ENCODE measurements at regions not wholly inside any gene's neighbourhood (a gene's known extent, or its start where the extent isn't known, plus 50 kb on each side); places are given as distances from the start of the nearest gene placed in this dataset.

- TF ChIP-seq IRF3 (IDR thresholded peaks at IDR 0.05; ENCODE audit: low read depth, low read length) (no peak), EP300 (IDR thresholded peaks at IDR 0.05; ENCODE audit: borderline replicate concordance in 1 of 2, low read depth in 1 of 2, low read length in 1 of 2) (no peak), RXRA (IDR thresholded peaks at IDR 0.05; ENCODE audit: borderline replicate concordance, low read depth) (no peak)
These were observed 126.5 kb upstream of the CNTN6 start (continued) for GRCh38 chr3:966341-966740.

- WGBS (ENCODE audit: low lambda C conversion rate) = 10% methylated on average over 1 of the region's 1 CpG
- H2AFZ ChIP-seq (ENCODE audit: low read depth) = no peak overlapping the region
- no peaks in the 10 kb centered on the region for H3K36me3 ChIP-seq (replicated peaks in 1 of 2; ENCODE audit: control insufficient read depth in 1 of 2, insufficient read depth in 2 of 2, low read length in 1 of 2)
- H3K79me2 ChIP-seq (ENCODE audit: insufficient read depth) = no peaks in the 10 kb centered on the region
- H3F3A ChIP-seq (replicated peaks; ENCODE audit: insufficient read depth) = no peaks in the 10 kb centered on the region
- no peak overlapping the region for H3K4me3 ChIP-seq (ENCODE audit: low read depth in 2 of 2, low read length in 1 of 2)
- TF ChIP-seq RXRA (IDR thresholded peaks at IDR 0.05; ENCODE audit: borderline replicate concordance, low read depth) = no peak
- TF ChIP-seq RCOR1 (IDR thresholded peaks at IDR 0.05; ENCODE audit: low read length) = no peak
- no peak for TF ChIP-seq GABPA (IDR thresholded peaks at IDR 0.05; ENCODE audit: low read depth)
- no peak for TF ChIP-seq FOXJ3 (CRISPR knock-in tag; IDR thresholded peaks at IDR 0.05)
- no peak overlapping the region for H3K9ac ChIP-seq
- no peaks in the 10 kb centered on the region for H3K27me3 ChIP-seq (ENCODE audit: insufficient read depth)
- H3K9me3 ChIP-seq = no peaks in the 10 kb centered on the region
- no peak for DNase-seq
- CTCF ChIA-PET = no interaction called here
- H3K4me1 ChIP-seq (ENCODE audit: control insufficient read depth in 1 of 2, insufficient read depth in 2 of 2, low read depth in 1 of 2, low read length in 1 of 2) = no peaks in the 10 kb centered on the region
- POLR2A ChIA-PET = no interaction called here
- H4K20me1 ChIP-seq (ENCODE audit: insufficient read depth) = no peaks in the 10 kb centered on the region
- no peak overlapping the region for H3K4me2 ChIP-seq
- H3K9me2 ChIP-seq = no peaks in the 10 kb centered on the region
- H3K27ac ChIP-seq (ENCODE audit: low read depth in 2 of 2, low read length in 1 of 2) = no peak overlapping the region
These were observed 119.5 kb upstream of the CNTN6 start for GRCh38 chr3:973340-973739.

- Histone ChIP-seq H3K4me3 (ENCODE audit: low read depth in 2 of 2, low read length in 1 of 2) (no peak overlapping the region), H3K79me2 (ENCODE audit: insufficient read depth) (no peaks in the 10 kb centered on the region), H3K27me3 (ENCODE audit: insufficient read depth) (no peaks in the 10 kb centered on the region), H4K20me1 (ENCODE audit: insufficient read depth) (no peaks in the 10 kb centered on the region), H3K9me2 (no peaks in the 10 kb centered on the region), H3F3A (replicated peaks; ENCODE audit: insufficient read depth) (no peaks in the 10 kb centered on the region), H3K9ac (no peak overlapping the region), H2AFZ (ENCODE audit: low read depth) (no peak overlapping the region), H3K4me1 (ENCODE audit: control insufficient read depth in 1 of 2, insufficient read depth in 2 of 2, low read depth in 1 of 2, low read length in 1 of 2) (no peaks in the 10 kb centered on the region), H3K27ac (ENCODE audit: low read depth in 2 of 2, low read length in 1 of 2) (no peak overlapping the region), H3K36me3 (replicated peaks in 1 of 2; ENCODE audit: control insufficient read depth in 1 of 2, insufficient read depth in 2 of 2, low read length in 1 of 2) (no peaks in the 10 kb centered on the region), H3K9me3 (no peaks in the 10 kb centered on the region), H3K4me2 (no peak overlapping the region)
- ChIA-PET POLR2A (no interaction called here), CTCF (no interaction called here)
- no peak for TF ChIP-seq FOXJ3 (CRISPR knock-in tag; IDR thresholded peaks at IDR 0.05)
- no peak for TF ChIP-seq TCF12 (IDR thresholded peaks at IDR 0.05)
- TF ChIP-seq FOXM1 (IDR thresholded peaks at IDR 0.05; ENCODE audit: low read depth) = no peak
- no peak for TF ChIP-seq FOSL2 (IDR thresholded peaks at IDR 0.05; ENCODE audit: borderline replicate concordance, low read depth)
- TF ChIP-seq JUND (IDR thresholded peaks at IDR 0.05) = no peak
- no peak for TF ChIP-seq MAX (IDR thresholded peaks at IDR 0.05; ENCODE audit: low read depth)
- no peak for DNase-seq
- 31% methylated on average over 5 of the region's 5 CpGs for whole genome bisulfite sequencing (ENCODE audit: low lambda C conversion rate)
These were observed 116.8 kb upstream of the CNTN6 start for GRCh38 chr3:976006-976405.

DNA sequence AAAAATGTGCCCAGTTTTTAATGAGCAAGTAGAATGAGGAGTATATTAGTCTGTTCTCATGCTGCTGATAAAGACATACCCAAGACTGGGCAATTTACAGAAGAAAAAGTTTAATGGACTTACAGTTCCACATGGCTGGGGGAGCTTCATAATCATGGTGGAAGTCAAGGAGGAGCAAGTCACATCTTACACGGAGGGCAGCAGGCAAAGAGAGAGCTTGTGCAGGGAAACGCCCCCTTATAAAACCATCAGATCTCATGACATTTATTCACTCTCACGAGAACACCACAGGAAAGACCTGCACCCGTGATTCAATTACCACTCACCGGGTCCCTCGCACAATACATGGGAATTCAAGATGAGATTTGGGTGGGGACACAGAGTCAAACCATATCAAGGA is 111.7 kb upstream of the CNTN6 start:
- no peaks in the 10 kb centered on the region for H3K9me3 ChIP-seq
- no peaks in the 10 kb centered on the region for H3K79me2 ChIP-seq (ENCODE audit: insufficient read depth)
- H3K9me2 ChIP-seq = no peaks in the 10 kb centered on the region
- H3K4me3 ChIP-seq (ENCODE audit: low read depth in 2 of 2, low read length in 1 of 2) = no peak overlapping the region
- no peak overlapping the region for H2AFZ ChIP-seq (ENCODE audit: low read depth)
- no peaks in the 10 kb centered on the region for H4K20me1 ChIP-seq (ENCODE audit: insufficient read depth)
- POLR2A ChIA-PET = no interaction called here
- H3K27ac ChIP-seq (ENCODE audit: low read depth in 2 of 2, low read length in 1 of 2) = no peak overlapping the region
- no peaks in the 10 kb centered on the region for H3K4me1 ChIP-seq (ENCODE audit: control insufficient read depth in 1 of 2, insufficient read depth in 2 of 2, low read depth in 1 of 2, low read length in 1 of 2)
- no peaks in the 10 kb centered on the region for H3K36me3 ChIP-seq (replicated peaks in 1 of 2; ENCODE audit: control insufficient read depth in 1 of 2, insufficient read depth in 2 of 2, low read length in 1 of 2)
- no peak overlapping the region for H3K4me2 ChIP-seq
- WGBS (ENCODE audit: low lambda C conversion rate) = 5% methylated on average over 6 of the region's 6 CpGs
- H3K9ac ChIP-seq = no peak overlapping the region
- DNase-seq = no peak
- TF ChIP-seq FOSL2 (IDR thresholded peaks at IDR 0.05; ENCODE audit: borderline replicate concordance, low read depth) = no peak
- TF ChIP-seq RFX5 (IDR thresholded peaks at IDR 0.05; ENCODE audit: low read length) = no peak
- TF ChIP-seq, protein P1, sequence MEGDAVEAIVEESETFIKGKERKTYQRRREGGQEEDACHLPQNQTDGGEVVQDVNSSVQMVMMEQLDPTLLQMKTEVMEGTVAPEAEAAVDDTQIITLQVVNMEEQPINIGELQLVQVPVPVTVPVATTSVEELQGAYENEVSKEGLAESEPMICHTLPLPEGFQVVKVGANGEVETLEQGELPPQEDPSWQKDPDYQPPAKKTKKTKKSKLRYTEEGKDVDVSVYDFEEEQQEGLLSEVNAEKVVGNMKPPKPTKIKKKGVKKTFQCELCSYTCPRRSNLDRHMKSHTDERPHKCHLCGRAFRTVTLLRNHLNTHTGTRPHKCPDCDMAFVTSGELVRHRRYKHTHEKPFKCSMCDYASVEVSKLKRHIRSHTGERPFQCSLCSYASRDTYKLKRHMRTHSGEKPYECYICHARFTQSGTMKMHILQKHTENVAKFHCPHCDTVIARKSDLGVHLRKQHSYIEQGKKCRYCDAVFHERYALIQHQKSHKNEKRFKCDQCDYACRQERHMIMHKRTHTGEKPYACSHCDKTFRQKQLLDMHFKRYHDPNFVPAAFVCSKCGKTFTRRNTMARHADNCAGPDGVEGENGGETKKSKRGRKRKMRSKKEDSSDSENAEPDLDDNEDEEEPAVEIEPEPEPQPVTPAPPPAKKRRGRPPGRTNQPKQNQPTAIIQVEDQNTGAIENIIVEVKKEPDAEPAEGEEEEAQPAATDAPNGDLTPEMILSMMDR (IDR thresholded peaks at IDR 0.05) = no peak
- no peak for TF ChIP-seq EZH2phosphoT487 (IDR thresholded peaks at IDR 0.05; ENCODE audit: borderline replicate concordance, low read depth)
- no peak for TF ChIP-seq GABPA (IDR thresholded peaks at IDR 0.05; ENCODE audit: low read depth)
- no peak for TF ChIP-seq FOXM1 (IDR thresholded peaks at IDR 0.05; ENCODE audit: low read depth)
- no peak for TF ChIP-seq EP300 (IDR thresholded peaks at IDR 0.05; ENCODE audit: borderline replicate concordance in 1 of 2, low read depth in 1 of 2, low read length in 1 of 2)
- H3K27me3 ChIP-seq (ENCODE audit: insufficient read depth) = no peaks in the 10 kb centered on the region
- H3F3A ChIP-seq (replicated peaks; ENCODE audit: insufficient read depth) = no peaks in the 10 kb centered on the region
- CTCF ChIA-PET = no interaction called here
